Germinal center (tissue), 1 donor: ENCODE measurements at regions not wholly inside any gene's neighbourhood (a gene's known extent, or its start where the extent isn't known, plus 50 kb on each side); places are given as distances from the start of the nearest gene placed in this dataset.

Experiments
- DNase-seq: peaks from one replicate; pipeline ENCODE4 v3.0.0; 2012; ENCODE audit warnings: mixed read lengths, low spot score

DNA sequence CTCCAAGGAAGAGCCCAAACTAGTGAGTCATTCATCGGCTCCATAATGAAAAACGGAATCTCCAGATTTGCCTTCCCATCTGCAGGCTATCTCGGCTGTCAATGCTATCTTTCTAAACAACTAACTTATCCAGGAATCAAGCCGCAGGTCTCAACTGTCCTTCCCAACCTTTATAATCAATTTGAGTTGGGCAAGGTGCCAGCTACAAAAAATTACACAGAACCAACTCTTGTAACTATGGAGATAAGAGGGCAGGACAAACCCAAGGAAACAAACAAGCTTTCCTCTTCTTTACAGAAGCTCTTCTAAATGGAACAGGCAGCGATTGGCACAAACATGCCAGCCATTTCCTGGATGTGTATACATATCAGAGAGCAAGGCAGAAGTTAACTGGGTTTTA is 61.2 kb upstream of the RAI2 start:
- DNase-seq: no peak

DNA sequence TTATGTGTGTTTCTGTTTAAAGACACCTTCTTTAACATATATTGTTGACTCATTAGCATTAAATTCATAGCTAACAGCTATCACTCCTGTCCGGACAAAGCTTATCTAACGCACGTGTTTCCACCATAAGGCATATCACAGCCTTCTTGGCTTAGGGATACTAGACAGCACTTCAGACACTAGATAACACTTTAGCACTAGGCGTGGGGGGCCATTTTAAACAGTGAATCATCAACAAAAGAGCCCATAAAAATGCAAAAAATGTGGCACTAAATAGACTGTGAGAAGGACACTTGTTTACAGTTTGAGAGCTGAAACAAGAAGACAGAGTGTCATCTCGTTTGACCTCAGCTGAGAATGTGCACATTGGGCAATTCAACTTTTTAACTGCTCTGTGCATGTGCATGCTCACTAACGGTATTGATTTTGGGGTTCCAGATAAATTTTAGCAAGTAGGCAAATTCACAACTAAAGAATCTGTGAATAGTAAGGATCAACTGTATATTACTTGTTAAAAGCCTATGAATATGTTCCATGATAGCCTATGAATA is 58.9 kb upstream of the RAI2 start:
- no peak for DNase-seq

DNA sequence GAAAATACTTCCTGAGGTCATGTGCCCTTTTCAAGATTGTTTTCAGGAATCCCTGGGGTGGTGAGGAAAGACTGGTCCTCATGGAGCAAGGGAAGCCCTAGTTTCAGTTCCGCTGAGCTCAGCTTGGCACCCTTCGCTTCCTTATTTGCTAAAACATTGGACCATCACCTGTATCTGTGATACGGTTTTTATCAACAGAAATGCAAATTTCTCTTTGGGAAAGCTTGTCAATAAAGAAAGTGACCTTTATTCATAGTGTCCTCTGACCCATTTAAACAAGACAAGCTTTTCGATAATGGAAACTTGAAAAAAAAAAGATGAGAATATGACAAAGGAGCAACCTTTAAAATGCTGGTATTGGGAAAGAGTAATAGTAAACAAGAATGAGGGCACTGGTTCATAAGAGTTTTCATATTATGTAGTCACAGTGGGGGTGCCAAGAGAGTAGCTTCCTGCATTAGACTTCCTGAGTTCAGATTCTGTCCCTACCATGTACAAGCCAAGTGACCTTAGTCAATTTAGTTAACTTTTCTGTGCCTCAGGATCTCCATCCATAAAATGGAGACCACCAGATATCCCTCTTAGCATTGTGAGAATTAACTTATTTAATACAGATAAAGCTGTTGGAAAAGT is 57.0 kb upstream of the RAI2 start:
- no peak for DNase-seq

DNA sequence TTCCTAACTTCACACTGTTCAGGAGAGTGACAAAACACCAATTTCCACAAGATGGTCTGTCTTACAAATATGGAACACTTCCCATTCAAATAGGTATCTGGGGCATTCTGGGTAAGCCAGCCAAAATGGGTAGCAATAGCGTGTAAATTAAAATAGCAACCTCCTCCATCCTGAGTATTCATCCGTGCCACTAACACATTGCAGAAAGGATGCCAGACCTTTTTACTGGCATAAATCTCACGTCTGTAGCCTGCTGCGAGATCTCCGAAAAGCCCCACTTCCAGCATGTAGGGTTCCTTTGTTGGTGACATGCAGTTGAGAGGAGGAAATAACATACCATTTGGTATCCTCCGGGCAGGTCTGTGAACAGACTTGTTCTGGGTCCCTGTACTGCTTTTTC is 52.7 kb upstream of the RAI2 start:
- no peak for DNase-seq
